GM12878 (cell line): ENCODE measurements at regions not wholly inside any gene's neighbourhood (a gene's known extent, or its start where the extent isn't known, plus 50 kb on each side); places are given as distances from the start of the nearest gene placed in this dataset.

ENCODE experiments used
- ATF2 ChIP-seq: IDR thresholded peaks from 2 replicates; pipeline ENCODE4 v1.6.1; 2012; ENCODE audit warnings: low read length, inconsistent platforms
- KDM1A ChIP-seq: fragments of 200-600 bp; sonication (generic); IDR thresholded peaks from 2 replicates; pipeline ENCODE4 v1.6.1; 2016; ENCODE audit warnings: borderline replicate concordance
- SPI1 ChIP-seq: IDR thresholded peaks from 2 replicates; pipeline ENCODE4 v1.6.1; 2011; ENCODE audit warnings: low read depth, mild to moderate bottlenecking, low read length, moderate library complexity, borderline replicate concordance; ENCODE audit not compliant: insufficient read depth
- TARDBP ChIP-seq: IDR thresholded peaks from 2 replicates; pipeline ENCODE4 v1.6.1; 2016; ENCODE audit warnings: borderline replicate concordance
- ZBTB11 ChIP-seq: fragments of 450-650 bp; formaldehyde crosslinking; IDR thresholded peaks from 2 replicates; pipeline ENCODE4 v1.5.0; 2022; ENCODE audit warnings: mild to moderate bottlenecking, missing genetic modification characterization
- ZBTB4 ChIP-seq: fragments of 450-650 bp; formaldehyde crosslinking; IDR thresholded peaks from 2 replicates; pipeline ENCODE4 v1.4.0; 2022; ENCODE audit warnings: mild to moderate bottlenecking, moderate library complexity

- TF ChIP-seq SPI1 (peak; percentile 85), ZBTB4 (CRISPR knock-in tag) (no peak), KDM1A (no peak), ATF2 (no peak), TARDBP (no peak), ZBTB11 (no peak)
These were observed 106.1 kb upstream of the EPB41L4A start (continued) for GRCh38 chr5:112525217-112525616.
